ENCODE measurements at regions not wholly inside any gene's neighbourhood (a gene's known extent, or its start where the extent isn't known, plus 50 kb on each side); places are given as distances from the start of the nearest gene placed in this dataset.

- no peak for DNase-seq
These were observed 55.1 kb upstream of the PAGE4 start for GRCh38 chrX:49773993-49774392.

- DNase-seq: no peak
These were observed 61.9 kb upstream of the PAGE4 start for GRCh38 chrX:49767236-49767635.

- no peak for DNase-seq
These were observed 66.5 kb upstream of the PAGE1 start for GRCh38 chrX:49762175-49762720.

- DNase-seq: no peak
These were observed 65.7 kb upstream of the PAGE1 start for GRCh38 chrX:49761481-49761880.

- DNase-seq: no peak
These were observed 64.6 kb upstream of the PAGE1 start for GRCh38 chrX:49760290-49760890.

- no peak for DNase-seq
These were observed 60.9 kb upstream of the PAGE1 start for GRCh38 chrX:49756692-49757091.

- DNase-seq: peak in 1 of 2 experiments; percentile 9
These were observed 58.6 kb upstream of the PAGE1 start for GRCh38 chrX:49754233-49754857.

GRCh38 chrX:49753691-49754090, 57.9 kb upstream of the PAGE1 start:
- no peak for DNase-seq

GRCh38 chrX:49748211-49748956, 52.6 kb upstream of the PAGE1 start:
- no peak for DNase-seq

- no peak for DNase-seq
These were observed 50.5 kb upstream of the PAGE1 start for GRCh38 chrX:49746306-49746705.

Data from SW 1271 (cell line).